ENCODE measurements at regions not wholly inside any gene's neighbourhood (a gene's known extent, or its start where the extent isn't known, plus 50 kb on each side); places are given as distances from the start of the nearest gene placed in this dataset.

GRCh38 chr1:234782105-234782751, 172.2 kb upstream of the IRF2BP2 start:
- no peaks in the 10 kb centered on the region for H3K9me3 Mint-ChIP-seq
- H3K9me3 ChIP-seq (ENCODE audit: control insufficient read depth, insufficient read depth, low read length): no peaks in the 10 kb centered on the region
- no peak overlapping the region for H3K4me3 ChIP-seq (ENCODE audit: low read length)
- ATAC-seq: no peak
- no peak overlapping the region for H3K27ac ChIP-seq (ENCODE audit: low read length)
- TF ChIP-seq, protein P1, sequence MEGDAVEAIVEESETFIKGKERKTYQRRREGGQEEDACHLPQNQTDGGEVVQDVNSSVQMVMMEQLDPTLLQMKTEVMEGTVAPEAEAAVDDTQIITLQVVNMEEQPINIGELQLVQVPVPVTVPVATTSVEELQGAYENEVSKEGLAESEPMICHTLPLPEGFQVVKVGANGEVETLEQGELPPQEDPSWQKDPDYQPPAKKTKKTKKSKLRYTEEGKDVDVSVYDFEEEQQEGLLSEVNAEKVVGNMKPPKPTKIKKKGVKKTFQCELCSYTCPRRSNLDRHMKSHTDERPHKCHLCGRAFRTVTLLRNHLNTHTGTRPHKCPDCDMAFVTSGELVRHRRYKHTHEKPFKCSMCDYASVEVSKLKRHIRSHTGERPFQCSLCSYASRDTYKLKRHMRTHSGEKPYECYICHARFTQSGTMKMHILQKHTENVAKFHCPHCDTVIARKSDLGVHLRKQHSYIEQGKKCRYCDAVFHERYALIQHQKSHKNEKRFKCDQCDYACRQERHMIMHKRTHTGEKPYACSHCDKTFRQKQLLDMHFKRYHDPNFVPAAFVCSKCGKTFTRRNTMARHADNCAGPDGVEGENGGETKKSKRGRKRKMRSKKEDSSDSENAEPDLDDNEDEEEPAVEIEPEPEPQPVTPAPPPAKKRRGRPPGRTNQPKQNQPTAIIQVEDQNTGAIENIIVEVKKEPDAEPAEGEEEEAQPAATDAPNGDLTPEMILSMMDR (IDR thresholded peaks at IDR 0.05): no peak
- no peak overlapping the region for H3K4me3 Mint-ChIP-seq
- H3K36me3 ChIP-seq (ENCODE audit: control insufficient read depth, insufficient read depth, low read length): no peaks in the 10 kb centered on the region
- H3K4me1 ChIP-seq (ENCODE audit: control insufficient read depth, insufficient read depth, low read length): peaks cover 19% of the 10 kb centered on the region
- 90% methylated on average over 7 of the region's 7 CpGs for WGBS (ENCODE audit: insufficient coverage)
- H3K27me3 ChIP-seq (ENCODE audit: control insufficient read depth, insufficient read depth, low read length): peaks cover 27% of the 10 kb centered on the region
- peak in 1 of 2 donors; percentile 14 for DNase-seq
- no peak overlapping the region for H3K27ac Mint-ChIP-seq
- intact Hi-C loops (cut with micrococcal nuclease): no loop called here
- H3K4me1 Mint-ChIP-seq: no peaks in the 10 kb centered on the region
- H3K27me3 Mint-ChIP-seq (ENCODE audit: low read depth in 2 of 2): no peaks in the 10 kb centered on the region
- no peaks in the 10 kb centered on the region for H3K36me3 Mint-ChIP-seq

GRCh38 chr1:234781241-234782065, 171.5 kb upstream of the IRF2BP2 start:
- Histone ChIP-seq H3K27ac (ENCODE audit: low read length) (no peak overlapping the region), H3K9me3 (ENCODE audit: control insufficient read depth, insufficient read depth, low read length) (no peaks in the 10 kb centered on the region), H3K4me3 (ENCODE audit: low read length) (no peak overlapping the region), H3K36me3 (ENCODE audit: control insufficient read depth, insufficient read depth, low read length) (no peaks in the 10 kb centered on the region), H3K4me1 (ENCODE audit: control insufficient read depth, insufficient read depth, low read length) (peaks cover 20% of the 10 kb centered on the region), H3K27me3 (ENCODE audit: control insufficient read depth, insufficient read depth, low read length) (peaks cover 33% of the 10 kb centered on the region)
- DNase-seq (peak in 1 of 2 donors; percentile 20), ATAC-seq (no peak)
- intact Hi-C loops (cut with micrococcal nuclease): no loop called here
- Mint-ChIP-seq H3K9me3 (no peaks in the 10 kb centered on the region), H3K4me1 (no peaks in the 10 kb centered on the region), H3K27ac (no peak overlapping the region), H3K4me3 (no peak overlapping the region), H3K27me3 (ENCODE audit: low read depth in 2 of 2) (no peaks in the 10 kb centered on the region), H3K36me3 (no peaks in the 10 kb centered on the region)
- TF ChIP-seq, protein P1 (IDR thresholded peaks at IDR 0.05): no peak
- 87% methylated on average over 8 of the region's 8 CpGs for WGBS (ENCODE audit: insufficient coverage)

DNA sequence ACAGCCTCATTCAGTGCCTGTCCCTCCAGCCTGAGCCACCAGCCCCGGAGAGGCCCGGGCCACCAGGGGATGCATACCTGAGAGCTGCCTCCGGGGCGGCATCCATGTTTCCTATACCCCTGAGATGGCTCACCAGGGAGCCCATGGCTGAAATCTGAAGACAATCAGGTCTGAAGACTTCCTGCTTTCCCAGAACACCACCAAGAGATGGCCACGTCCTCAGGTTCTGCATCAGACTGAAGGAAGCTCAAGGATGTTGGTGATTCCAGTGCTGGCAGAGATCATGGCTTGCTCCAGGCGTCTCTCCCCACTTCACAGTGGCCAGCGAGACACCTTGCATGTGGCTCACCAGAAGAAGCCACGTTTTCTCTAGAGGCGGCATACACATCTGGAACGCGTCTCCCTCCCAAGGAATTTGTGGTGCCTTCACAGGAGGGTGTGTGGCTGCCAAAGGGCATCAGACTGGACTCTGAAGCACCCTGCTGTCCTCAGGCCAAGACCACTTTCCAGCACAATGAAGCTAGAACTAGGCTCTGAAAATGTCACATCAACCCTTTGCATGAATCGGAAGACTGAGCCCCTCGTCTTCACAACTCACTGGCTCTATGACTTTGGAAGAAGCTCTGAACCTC, 170.7 kb upstream of the IRF2BP2 start:
- Histone ChIP-seq H3K4me1 (ENCODE audit: control insufficient read depth, insufficient read depth, low read length) (peaks cover 28% of the 10 kb centered on the region), H3K9me3 (ENCODE audit: control insufficient read depth, insufficient read depth, low read length) (no peaks in the 10 kb centered on the region), H3K36me3 (ENCODE audit: control insufficient read depth, insufficient read depth, low read length) (no peaks in the 10 kb centered on the region), H3K27ac (ENCODE audit: low read length) (no peak overlapping the region), H3K27me3 (ENCODE audit: control insufficient read depth, insufficient read depth, low read length) (peaks cover 33% of the 10 kb centered on the region), H3K4me3 (ENCODE audit: low read length) (no peak overlapping the region)
- intact Hi-C loops (cut with micrococcal nuclease): no loop called here
- ATAC-seq (no peak), DNase-seq (peak in 1 of 2 donors; percentile 22)
- Mint-ChIP-seq H3K4me3 (no peak overlapping the region), H3K27me3 (ENCODE audit: low read depth in 2 of 2) (no peaks in the 10 kb centered on the region), H3K36me3 (no peaks in the 10 kb centered on the region), H3K4me1 (no peaks in the 10 kb centered on the region), H3K27ac (no peak overlapping the region), H3K9me3 (no peaks in the 10 kb centered on the region)
- WGBS (ENCODE audit: insufficient coverage): 86% methylated on average over 13 of the region's 13 CpGs
- TF ChIP-seq, protein P1 (IDR thresholded peaks at IDR 0.05): no peak
